Neural progenitor cell (in vitro differentiated cells): ENCODE measurements at regions not wholly inside any gene's neighbourhood (a gene's known extent, or its start where the extent isn't known, plus 50 kb on each side); places are given as distances from the start of the nearest gene placed in this dataset.

Experiments used
- DNase-seq: peaks from one replicate; pipeline ENCODE4 v3.0.0-alpha.2; 2016; ENCODE audit warnings: low spot score
- H2AFZ ChIP-seq: fragments of 200-600 bp; sonication (generic); replicated peaks from 2 replicates; pipeline ENCODE4 v1.6.1; 2016; ENCODE audit warnings: antibody characterized with exemption
- H3F3A ChIP-seq: fragments of 200-600 bp; sonication (generic); 2 replicates; pipeline ENCODE4 v1.6.1; 2016; ENCODE audit warnings: antibody characterized with exemption, low read depth
- H3K27ac ChIP-seq: fragments of 200-600 bp; sonication (generic); 2 replicates; pipeline ENCODE4 v1.5.1; 2016; ENCODE audit warnings: mild to moderate bottlenecking
- H3K27me3 ChIP-seq: fragments of 200-600 bp; sonication (generic); 2 replicates; pipeline ENCODE4 v1.6.1; 2016; ENCODE audit warnings: mild to moderate bottlenecking, moderate library complexity
- H3K36me3 ChIP-seq: fragments of 200-600 bp; sonication (generic); 2 replicates; pipeline ENCODE4 v1.5.1; 2016
- H3K4me1 ChIP-seq: fragments of 200-600 bp; sonication (generic); 2 replicates; pipeline ENCODE4 v1.6.1; 2016; ENCODE audit warnings: mixed run types
- H3K4me2 ChIP-seq: fragments of 200-600 bp; sonication (generic); 2 replicates; pipeline ENCODE4 v1.6.1; 2016
- H3K4me3 ChIP-seq: fragments of 200-600 bp; sonication (generic); 2 replicates; pipeline ENCODE4 v1.5.1; 2016
- H3K79me2 ChIP-seq: fragments of 200-600 bp; sonication (generic); 2 replicates; pipeline ENCODE4 v1.6.1; 2016; ENCODE audit warnings: low read depth
- H3K9ac ChIP-seq: fragments of 200-600 bp; sonication (generic); 2 replicates; pipeline ENCODE4 v1.6.1; 2016
- H3K9me3 ChIP-seq: fragments of 200-600 bp; sonication (generic); 2 replicates; pipeline ENCODE4 v1.5.1; 2016; ENCODE audit warnings: low read depth
- H4K20me1 ChIP-seq: fragments of 200-600 bp; sonication (generic); 2 replicates; pipeline ENCODE4 v1.6.1; 2016; ENCODE audit warnings: low read depth
- H3K27ac Mint-ChIP-seq: 3 replicates; pipeline ENCODE4 v1.8.0; 2021; ENCODE audit warnings: mixed read lengths
- H3K27me3 Mint-ChIP-seq: 2 replicates; pipeline ENCODE4 v1.8.0; 2022; ENCODE audit warnings: low read depth, mild to moderate bottlenecking, inconsistent platforms, moderate library complexity, mixed read lengths; ENCODE audit not compliant: insufficient read depth
- H3K36me3 Mint-ChIP-seq: 3 replicates; pipeline ENCODE4 v1.8.0; 2021; ENCODE audit warnings: mixed read lengths
- H3K4me1 Mint-ChIP-seq: 3 replicates; pipeline ENCODE4 v1.8.0; 2021; ENCODE audit warnings: mixed read lengths
- H3K4me3 Mint-ChIP-seq: 3 replicates; pipeline ENCODE4 v1.8.0; 2021; ENCODE audit warnings: mild to moderate bottlenecking, moderate library complexity, mixed read lengths
- H3K9me3 Mint-ChIP-seq: 3 replicates; pipeline ENCODE4 v1.8.0; 2020; ENCODE audit warnings: mixed read lengths
- CTCF ChIP-seq: fragments of 200-600 bp; sonication (generic); IDR thresholded peaks from 2 replicates; pipeline ENCODE4 v1.5.1; 2017; ENCODE audit warnings: antibody characterized with exemption, mild to moderate bottlenecking
- EZH2 ChIP-seq: fragments of 200-600 bp; sonication (generic); IDR thresholded peaks from 2 replicates; pipeline ENCODE4 v1.6.1; 2017; ENCODE audit warnings: antibody characterized with exemption, mild to moderate bottlenecking, moderate library complexity
- EZH2phosphoT487 ChIP-seq: fragments of 200-600 bp; sonication (generic); IDR thresholded peaks from 2 replicates; pipeline ENCODE4 v1.6.1; 2017; ENCODE audit warnings: antibody characterized with exemption

GRCh38 chr4:140809676-140810075, 53.5 kb upstream of the TBC1D9 start:
- H3K36me3 Mint-ChIP-seq: no peaks in the 10 kb centered on the region
- H3K27me3 ChIP-seq: peaks cover 2% of the 10 kb centered on the region

GRCh38 chr4:140808256-140808655, 52.1 kb upstream of the TBC1D9 start:
- H3K36me3 ChIP-seq: no peaks in the 10 kb centered on the region
- no peaks in the 10 kb centered on the region for H4K20me1 ChIP-seq
- H3K9ac ChIP-seq: no peak overlapping the region
- Mint-ChIP-seq H3K36me3 (no peaks in the 10 kb centered on the region), H3K27me3 (peaks cover 6% of the 10 kb centered on the region), H3K9me3 (no peaks in the 10 kb centered on the region), H3K4me1 (peaks cover 6% of the 10 kb centered on the region), H3K4me3 (no peak overlapping the region), H3K27ac (no peak overlapping the region)
- no peak overlapping the region for H3K27ac ChIP-seq
- H3K4me1 ChIP-seq: no peaks in the 10 kb centered on the region
- peaks cover 2% of the 10 kb centered on the region for H3K27me3 ChIP-seq
- H3K4me2 ChIP-seq: no peak overlapping the region
- no peak for DNase-seq
- no peak overlapping the region for H3K4me3 ChIP-seq
- TF ChIP-seq EZH2phosphoT487: no peak
- no peak for TF ChIP-seq CTCF
- TF ChIP-seq EZH2: no peak
- no peaks in the 10 kb centered on the region for H3K79me2 ChIP-seq
- H2AFZ ChIP-seq: no peak overlapping the region
- no peaks in the 10 kb centered on the region for H3F3A ChIP-seq
- H3K9me3 ChIP-seq: no peaks in the 10 kb centered on the region

More at GRCh38 chr4:140809676-140810075, 53.5 kb upstream of the TBC1D9 start:
- Mint-ChIP-seq H3K4me3 (no peak overlapping the region), H3K27me3 (peaks cover 6% of the 10 kb centered on the region), H3K4me1 (peaks cover 6% of the 10 kb centered on the region), H3K9me3 (no peaks in the 10 kb centered on the region), H3K27ac (peak overlapping the region; percentile 20)
- Histone ChIP-seq H3K4me2 (no peak overlapping the region), H3K4me1 (no peaks in the 10 kb centered on the region), H3K27ac (no peak overlapping the region), H3K4me3 (no peak overlapping the region), H3F3A (no peaks in the 10 kb centered on the region), H3K36me3 (no peaks in the 10 kb centered on the region), H3K9ac (no peak overlapping the region), H3K9me3 (no peaks in the 10 kb centered on the region), H4K20me1 (no peaks in the 10 kb centered on the region), H3K79me2 (no peaks in the 10 kb centered on the region), H2AFZ (peak overlapping the region; percentile 0)
- TF ChIP-seq EZH2 (no peak), EZH2phosphoT487 (no peak), CTCF (no peak)
- DNase-seq: no peak

GRCh38 chr4:140807491-140808252, 51.5 kb upstream of the TBC1D9 start:
- no peaks in the 10 kb centered on the region for H3F3A ChIP-seq
- H3K27me3 Mint-ChIP-seq: peaks cover 6% of the 10 kb centered on the region
- no peaks in the 10 kb centered on the region for H3K4me1 ChIP-seq
- H3K27me3 ChIP-seq: peaks cover 2% of the 10 kb centered on the region
- no peaks in the 10 kb centered on the region for H3K36me3 Mint-ChIP-seq
- no peaks in the 10 kb centered on the region for H4K20me1 ChIP-seq
- peaks cover 6% of the 10 kb centered on the region for H3K4me1 Mint-ChIP-seq
- H3K9me3 Mint-ChIP-seq: no peaks in the 10 kb centered on the region
- H3K4me2 ChIP-seq: no peak overlapping the region
- H3K79me2 ChIP-seq: no peaks in the 10 kb centered on the region
- no peaks in the 10 kb centered on the region for H3K36me3 ChIP-seq
- no peak overlapping the region for H3K9ac ChIP-seq
- no peak overlapping the region for H2AFZ ChIP-seq
- H3K4me3 Mint-ChIP-seq: no peak overlapping the region
- no peak for TF ChIP-seq EZH2
- no peak for TF ChIP-seq EZH2phosphoT487
- TF ChIP-seq CTCF: no peak
- no peak overlapping the region for H3K4me3 ChIP-seq
- no peak overlapping the region for H3K27ac Mint-ChIP-seq
- H3K9me3 ChIP-seq: no peaks in the 10 kb centered on the region
- no peak for DNase-seq
- H3K27ac ChIP-seq: no peak overlapping the region
